ENCODE measurements at regions not wholly inside any gene's neighbourhood (a gene's known extent, or its start where the extent isn't known, plus 50 kb on each side); places are given as distances from the start of the nearest gene placed in this dataset.
"Not testable (repeated sequence)": the region's sequence is repeated elsewhere in the genome, so short reads cannot be mapped to it uniquely, and the experiment has no call there.

- DNase-seq = no peak
These were observed 759.0 kb downstream of the AACS start for GRCh38 chr12:125824276-125824675.

GRCh38 chr12:125835852-125836251 is 770.6 kb downstream of the AACS start:
- no peak for DNase-seq

DNA sequence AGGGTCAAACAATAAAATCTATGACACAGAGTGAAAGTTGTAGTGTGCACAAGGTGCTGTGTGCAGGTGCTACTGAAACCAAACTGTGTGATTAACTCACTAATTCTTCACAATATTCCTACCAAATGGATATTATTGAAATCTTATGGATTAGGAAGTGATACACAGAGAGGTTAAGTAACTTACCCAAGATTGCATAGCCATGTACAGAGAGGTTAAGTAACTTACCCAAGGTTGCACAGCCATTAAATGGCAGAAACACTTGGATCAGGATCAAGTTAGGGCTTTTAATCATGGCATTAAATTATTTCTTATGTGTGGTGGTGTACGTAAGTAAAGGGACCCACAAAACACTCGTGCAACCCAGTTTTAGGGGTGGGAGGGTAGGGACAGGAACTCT is 771.4 kb downstream of the AACS start:
- no peak for DNase-seq

- DNase-seq = no peak
These were observed 776.1 kb downstream of the AACS start for GRCh38 chr12:125841332-125841731.

- no peak for DNase-seq
These were observed 786.9 kb downstream of the AACS start for GRCh38 chr12:125852116-125852515.

GRCh38 chr12:125852679-125853078 is 787.4 kb downstream of the AACS start:
- DNase-seq = no peak

DNA sequence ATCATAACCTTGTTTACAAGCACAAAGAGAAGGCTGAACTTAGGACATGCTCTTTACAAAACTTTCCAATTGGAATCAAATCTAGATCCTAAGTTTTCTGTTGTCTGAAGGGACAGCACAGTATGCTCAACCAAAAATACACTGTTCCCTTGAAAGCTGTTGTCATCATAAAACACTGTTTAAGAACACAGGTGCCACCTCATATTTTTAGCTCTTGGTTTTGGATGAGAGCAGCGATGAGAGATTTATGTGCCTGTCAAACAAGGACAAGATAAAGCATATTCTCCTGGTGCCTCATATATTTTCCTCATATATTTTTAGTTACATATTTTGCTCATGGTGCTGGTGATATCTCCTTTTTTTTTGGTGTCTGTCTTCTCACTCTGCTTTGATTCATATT is 788.4 kb downstream of the AACS start:
- no peak for DNase-seq

DNA sequence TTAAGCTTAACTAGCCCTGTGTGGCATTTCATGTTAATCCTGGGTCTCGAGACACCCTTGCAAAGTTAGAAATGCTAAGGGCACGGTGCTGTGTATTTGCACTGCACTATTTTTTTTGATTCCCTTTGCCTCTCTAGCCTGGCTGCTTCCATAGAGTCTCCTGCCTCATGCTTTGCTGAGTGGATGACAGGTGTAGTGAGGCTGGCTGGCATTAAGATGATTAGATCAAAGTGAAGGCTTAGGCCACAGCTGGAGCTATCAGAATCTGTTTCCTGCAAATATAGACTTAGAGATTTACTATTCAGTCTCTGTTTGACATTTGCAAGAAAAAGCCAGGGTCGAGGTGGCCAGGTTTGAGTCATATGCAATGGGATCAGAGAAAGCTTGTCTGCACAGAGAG is 791.1 kb downstream of the AACS start:
- DNase-seq = no peak

GRCh38 chr12:125856896-125857295 is 791.7 kb downstream of the AACS start:
- DNase-seq = no peak

GRCh38 chr12:125860672-125861288 is 795.5 kb downstream of the AACS start:
- DNase-seq = no peak

- DNase-seq = no peak
These were observed 796.4 kb downstream of the AACS start for GRCh38 chr12:125861299-125862281.

- DNase-seq = not testable (repeated sequence)
These were observed 800.0 kb downstream of the AACS start for GRCh38 chr12:125865236-125865635.

- DNase-seq = no peak
These were observed 806.8 kb downstream of the AACS start for GRCh38 chr12:125871811-125872594.

DNA sequence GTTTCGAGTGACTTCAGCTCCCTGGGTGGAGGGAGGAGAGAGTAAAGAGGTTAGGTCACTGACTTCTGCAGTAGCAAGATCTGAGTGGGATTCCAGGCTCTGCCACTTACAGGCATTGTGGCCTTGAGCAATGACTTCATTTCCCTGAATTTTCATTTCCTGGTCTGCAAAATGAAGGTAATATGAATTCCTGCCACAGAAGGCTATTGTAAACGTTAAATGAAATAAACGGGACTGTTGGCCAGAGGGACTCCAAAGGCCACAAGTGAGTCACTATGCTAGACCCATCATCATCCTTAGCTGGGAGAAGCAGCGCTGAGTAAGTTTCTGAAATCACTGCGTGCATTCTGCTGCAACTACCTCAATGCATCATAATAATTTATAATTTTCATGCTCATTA is 807.8 kb downstream of the AACS start:
- DNase-seq = no peak

DNA sequence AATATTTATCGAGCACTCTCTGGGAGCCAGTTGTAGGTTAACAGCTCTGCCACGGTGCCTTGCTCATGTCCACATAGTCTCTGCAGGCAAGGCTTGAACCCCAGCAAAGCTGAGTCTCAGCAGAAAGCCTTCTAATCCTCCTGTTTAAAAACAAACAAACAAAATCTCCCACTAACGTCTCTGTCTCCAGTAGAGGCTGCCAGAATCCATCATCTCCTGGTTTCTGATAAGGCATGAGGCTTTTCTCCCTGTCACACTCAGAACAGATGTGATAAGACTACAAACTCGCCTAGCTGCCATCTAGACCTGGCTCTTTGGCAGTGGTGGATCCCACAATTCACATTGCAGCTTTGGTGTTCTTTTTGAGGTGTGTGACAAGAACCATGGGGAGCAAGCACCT is 813.2 kb downstream of the AACS start:
- DNase-seq = no peak

DNA sequence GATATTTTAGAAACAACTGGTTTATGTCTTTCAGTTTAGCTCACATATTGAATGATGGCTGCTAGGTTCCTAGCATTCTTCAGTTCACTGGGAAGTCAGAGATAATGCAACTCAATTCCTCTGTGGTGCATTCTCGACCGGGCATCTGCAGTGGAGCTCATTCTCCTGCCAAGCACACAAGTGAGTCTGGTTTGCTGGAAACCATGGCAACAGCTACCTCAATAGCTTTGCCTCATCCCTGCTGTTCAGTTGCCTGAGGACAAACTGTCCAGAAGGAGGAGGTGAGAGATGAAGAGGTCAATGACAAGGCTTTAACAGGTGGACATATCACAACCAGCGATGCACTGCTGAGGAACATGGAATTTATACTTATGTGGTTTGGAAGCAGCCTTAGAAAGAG is 816.9 kb downstream of the AACS start:
- DNase-seq = no peak

DNA sequence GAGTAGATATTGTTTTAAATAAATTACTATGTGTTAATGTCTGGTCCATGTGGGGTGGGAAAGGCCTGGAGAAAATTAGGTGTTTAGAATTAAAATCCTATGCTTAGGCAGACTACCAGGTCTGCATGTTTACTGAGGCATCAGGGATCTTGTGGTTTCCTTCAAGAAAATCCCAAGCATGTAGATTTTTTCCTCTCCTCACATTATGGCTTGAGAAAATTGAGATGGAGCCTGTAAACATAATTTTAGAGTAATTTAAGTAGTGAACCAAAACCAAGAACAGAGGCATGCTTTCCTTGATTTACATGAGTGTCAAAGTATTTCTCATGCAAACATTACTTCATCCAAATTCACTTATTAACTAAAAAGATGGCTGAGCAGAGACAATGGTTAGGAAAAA is 823.7 kb downstream of the AACS start:
- DNase-seq = no peak

- no peak for DNase-seq
These were observed 824.5 kb downstream of the AACS start for GRCh38 chr12:125889742-125890141.

- DNase-seq = no peak
These were observed 825.2 kb downstream of the AACS start for GRCh38 chr12:125890366-125890905.

GRCh38 chr12:125890971-125891370 is 825.7 kb downstream of the AACS start:
- DNase-seq = no peak

DNA sequence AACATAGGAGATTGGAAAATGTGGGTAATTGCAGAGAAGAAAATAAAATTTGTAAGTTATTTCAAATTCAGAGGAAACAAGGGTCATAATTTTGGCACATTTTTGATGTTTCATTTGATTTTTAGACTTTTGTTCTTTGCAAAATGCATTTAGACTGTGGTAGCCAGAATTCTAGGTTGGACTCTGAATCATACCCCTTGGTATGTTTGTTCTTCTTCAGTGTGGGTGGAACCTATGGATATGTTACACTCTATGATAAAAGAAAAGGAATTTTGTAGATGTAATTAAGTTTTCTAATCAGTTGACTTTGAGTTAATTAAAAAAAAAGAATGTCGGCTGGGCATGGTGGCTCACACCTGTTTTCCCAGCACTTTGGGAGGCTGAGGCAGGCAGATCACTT is 827.0 kb downstream of the AACS start:
- DNase-seq = no peak

DNA sequence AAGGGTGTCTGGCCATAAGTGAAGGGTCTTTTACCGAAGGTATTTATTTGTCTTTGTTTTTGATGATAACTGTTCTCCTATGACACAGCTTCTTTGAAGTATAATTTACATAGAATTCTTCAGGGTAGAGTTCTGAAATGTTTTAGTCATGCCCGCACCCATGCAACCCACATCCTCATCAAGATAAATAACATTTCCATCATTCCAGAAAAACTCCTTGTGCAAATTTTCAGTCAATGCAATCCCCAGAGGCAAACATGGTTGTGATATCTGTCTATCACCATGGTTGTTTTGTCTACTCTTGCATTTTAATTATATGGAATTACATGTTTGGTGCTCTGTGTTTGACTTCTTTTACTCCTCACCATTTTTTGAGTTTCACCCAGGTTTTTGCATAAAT is 837.8 kb downstream of the AACS start:
- no peak for DNase-seq

DNA sequence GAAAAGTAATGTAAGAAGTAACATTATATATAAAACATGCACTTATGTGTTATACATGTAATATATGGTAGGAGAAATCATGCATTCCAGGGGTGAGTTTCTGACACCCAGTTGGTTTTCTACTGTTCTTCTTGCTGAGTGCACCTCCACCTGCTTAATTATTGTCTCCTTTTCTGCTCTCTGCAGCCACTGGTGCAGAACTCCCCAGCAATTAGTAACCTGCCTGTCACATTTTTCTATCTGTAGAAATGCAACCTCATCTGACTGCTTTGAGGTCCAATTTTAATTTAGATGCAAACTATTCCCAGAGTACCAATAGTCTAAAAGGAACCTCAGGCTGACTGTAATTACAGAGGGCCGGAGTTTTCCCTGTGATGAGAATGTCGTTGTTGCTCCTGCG is 842.1 kb downstream of the AACS start:
- no peak for DNase-seq
